ENCODE measurements at regions not wholly inside any gene's neighbourhood (a gene's known extent, or its start where the extent isn't known, plus 50 kb on each side); places are given as distances from the start of the nearest gene placed in this dataset.
"Not testable (repeated sequence)": the region's sequence is repeated elsewhere in the genome, so short reads cannot be mapped to it uniquely, and the experiment has no call there.

GRCh38 chr4:155592179-155592937 is 74.3 kb upstream of the GUCY1A1 start:
- DNase-seq (ENCODE audit: low spot score) (no peak), FAIRE-seq (no peak)

GRCh38 chr4:155591738-155592143 is 74.9 kb upstream of the GUCY1A1 start:
- DNase-seq (ENCODE audit: low spot score) (no peak), FAIRE-seq (no peak)

GRCh38 chr4:155590796-155591585 is 75.7 kb upstream of the GUCY1A1 start:
- FAIRE-seq, result no peak
- no peak for DNase-seq (ENCODE audit: low spot score)

- FAIRE-seq (no peak), DNase-seq (ENCODE audit: low spot score) (no peak)
Observed at GRCh38 chr4:155588437-155588836, 78.2 kb upstream of the GUCY1A1 start.

GRCh38 chr4:155587766-155588165 is 78.9 kb upstream of the GUCY1A1 start:
- no peak for DNase-seq (ENCODE audit: low spot score)
- no peak for FAIRE-seq

GRCh38 chr4:155582971-155583437 is 83.6 kb upstream of the GUCY1A1 start:
- no peak for FAIRE-seq
- peak; percentile 11 for DNase-seq (ENCODE audit: low spot score)

GRCh38 chr4:155582041-155582440 is 84.6 kb upstream of the GUCY1A1 start:
- DNase-seq (ENCODE audit: low spot score) (no peak), FAIRE-seq (no peak)

- FAIRE-seq, result no peak
Observed at GRCh38 chr4:155578726-155579370, 87.8 kb upstream of the GUCY1A1 start.

GRCh38 chr4:155578219-155578618 is 88.4 kb upstream of the GUCY1A1 start:
- FAIRE-seq (no peak), DNase-seq (ENCODE audit: low spot score) (no peak)

More at GRCh38 chr4:155578726-155579370, 87.8 kb upstream of the GUCY1A1 start:
- peak; percentile 31 for DNase-seq (ENCODE audit: low spot score)

GRCh38 chr4:155574329-155574728 is 92.3 kb upstream of the GUCY1A1 start:
- FAIRE-seq; DNase-seq (ENCODE audit: low spot score): not testable (repeated sequence)

GRCh38 chr4:155573126-155573525 is 93.5 kb upstream of the GUCY1A1 start:
- DNase-seq (ENCODE audit: low spot score) (no peak), FAIRE-seq (no peak)

GRCh38 chr4:155572106-155572703 is 94.4 kb upstream of the GUCY1A1 start:
- DNase-seq (ENCODE audit: low spot score) (no peak), FAIRE-seq (no peak)

- DNase-seq (ENCODE audit: low spot score) (no peak), FAIRE-seq (no peak)
Observed at GRCh38 chr4:155571184-155571944, 95.3 kb upstream of the GUCY1A1 start.

GRCh38 chr4:155570661-155571060 is 96.0 kb upstream of the GUCY1A1 start:
- FAIRE-seq (no peak), DNase-seq (ENCODE audit: low spot score) (no peak)

- FAIRE-seq, result no peak
- DNase-seq (ENCODE audit: low spot score), result no peak
Observed at GRCh38 chr4:155569960-155570515, 96.6 kb upstream of the GUCY1A1 start.

GRCh38 chr4:155569471-155569870 is 97.2 kb upstream of the GUCY1A1 start:
- FAIRE-seq (no peak), DNase-seq (ENCODE audit: low spot score) (no peak)

GRCh38 chr4:155568641-155569220 is 97.9 kb upstream of the GUCY1A1 start:
- DNase-seq (ENCODE audit: low spot score) (no peak), FAIRE-seq (no peak)

- no peak for FAIRE-seq
Observed at GRCh38 chr4:155566354-155566753, 100.3 kb upstream of the GUCY1A1 start.

GRCh38 chr4:155565776-155566175 is 100.9 kb upstream of the GUCY1A1 start:
- no peak for FAIRE-seq
- no peak for DNase-seq (ENCODE audit: low spot score)

More at GRCh38 chr4:155566354-155566753, 100.3 kb upstream of the GUCY1A1 start:
- DNase-seq (ENCODE audit: low spot score), result no peak

- FAIRE-seq, result no peak
- no peak for DNase-seq (ENCODE audit: low spot score)
Observed at GRCh38 chr4:155565330-155565729, 101.3 kb upstream of the GUCY1A1 start.
